NCI-H526 (cell line): ENCODE measurements at regions not wholly inside any gene's neighbourhood (a gene's known extent, or its start where the extent isn't known, plus 50 kb on each side); places are given as distances from the start of the nearest gene placed in this dataset.

Experiments used
- DNase-seq, 2 experiments: peaks; one replicate each; lab custom pipeline; 2025; lab: John Stamatoyannopoulos, UW

GRCh38 chr12:127509066-127509778, 757.7 kb upstream of the TMEM132C start:
- DNase-seq, result no peak

GRCh38 chr12:127515941-127516340, 751.0 kb upstream of the TMEM132C start:
- DNase-seq, result no peak

- DNase-seq, result no peak
Measured at GRCh38 chr12:127516467-127516866, 750.5 kb upstream of the TMEM132C start.

GRCh38 chr12:127519779-127520178, 747.2 kb upstream of the TMEM132C start:
- no peak for DNase-seq

- DNase-seq, result no peak
Measured at GRCh38 chr12:127526925-127527324, 740.0 kb upstream of the TMEM132C start.

- no peak for DNase-seq
Measured at GRCh38 chr12:127528551-127528950, 738.4 kb upstream of the TMEM132C start.

GRCh38 chr12:127531542-127531941, 735.4 kb upstream of the TMEM132C start:
- no peak for DNase-seq

- DNase-seq, result no peak
Measured at GRCh38 chr12:127533353-127533752, 733.6 kb upstream of the TMEM132C start.

GRCh38 chr12:127536833-127537428, 730.0 kb upstream of the TMEM132C start:
- peak; percentile 78 to 85 for DNase-seq

- no peak for DNase-seq
Measured at GRCh38 chr12:127538316-127538715, 728.7 kb upstream of the TMEM132C start.

GRCh38 chr12:127539226-127539858, 727.6 kb upstream of the TMEM132C start:
- DNase-seq, result no peak

- DNase-seq, result no peak
Measured at GRCh38 chr12:127542391-127542790, 724.6 kb upstream of the TMEM132C start.

- DNase-seq, result peak in 1 of 2 experiments; percentile 24
Measured at GRCh38 chr12:127542931-127543330, 724.0 kb upstream of the TMEM132C start.

- no peak for DNase-seq
Measured at GRCh38 chr12:127546721-127547505, 720.1 kb upstream of the TMEM132C start.

GRCh38 chr12:127548123-127548553, 718.8 kb upstream of the TMEM132C start:
- DNase-seq, result no peak

GRCh38 chr12:127550271-127550670, 716.7 kb upstream of the TMEM132C start:
- no peak for DNase-seq

- no peak for DNase-seq
Measured at GRCh38 chr12:127552838-127553237, 714.1 kb upstream of the TMEM132C start.

- DNase-seq, result no peak
Measured at GRCh38 chr12:127555071-127555470, 711.9 kb upstream of the TMEM132C start.

GRCh38 chr12:127556231-127556886, 710.6 kb upstream of the TMEM132C start:
- no peak for DNase-seq

GRCh38 chr12:127558361-127558760, 708.6 kb upstream of the TMEM132C start:
- DNase-seq, result no peak

- DNase-seq, result peak; percentile 31 to 69
Measured at GRCh38 chr12:127559349-127560040, 707.5 kb upstream of the TMEM132C start.
